ENCODE measurements at regions not wholly inside any gene's neighbourhood (a gene's known extent, or its start where the extent isn't known, plus 50 kb on each side); places are given as distances from the start of the nearest gene placed in this dataset.

DNA sequence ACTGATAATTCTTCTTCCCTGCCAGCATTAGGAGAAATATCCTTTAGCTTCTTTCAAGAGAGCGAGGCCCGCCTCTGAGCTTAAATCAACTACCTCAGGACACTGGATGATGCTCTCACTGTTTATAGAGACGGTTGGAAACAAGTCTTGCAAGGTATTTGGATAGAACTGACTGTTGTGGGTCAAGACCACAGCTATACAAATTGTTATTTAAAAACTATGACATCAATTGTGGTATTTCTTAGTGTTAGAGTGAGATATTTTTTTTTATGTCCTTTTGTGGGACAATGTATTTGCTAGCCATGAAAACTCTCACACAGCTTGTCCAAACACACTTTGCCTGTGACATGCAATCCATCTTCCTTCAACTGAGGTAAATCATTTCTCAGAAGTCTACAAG is 136.3 kb upstream of the PHACTR1 start:
- Histone ChIP-seq H3K36me3 (ENCODE audit: insufficient read depth, low read length) (no peaks in the 10 kb centered on the region), H3K4me2 (ENCODE audit: low read length) (no peak overlapping the region), H3K4me3 (ENCODE audit: low read depth, low read length, poor library complexity, severe bottlenecking) (no peak overlapping the region), H2AFZ (ENCODE audit: low read length) (no peak overlapping the region), H3K79me2 (ENCODE audit: insufficient read depth, low read depth, low read length) (no peaks in the 10 kb centered on the region), H3K4me1 (ENCODE audit: insufficient read depth, low read length, poor library complexity, severe bottlenecking) (no peaks in the 10 kb centered on the region), H3K9me3 (ENCODE audit: low read length) (no peaks in the 10 kb centered on the region), H3K27ac (ENCODE audit: low read depth, low read length, poor library complexity, severe bottlenecking) (no peak overlapping the region), H3K9me2 (ENCODE audit: insufficient read depth, low read length) (no peaks in the 10 kb centered on the region), H4K20me1 (ENCODE audit: insufficient read depth, low read length) (no peaks in the 10 kb centered on the region)
- POLR2A ChIA-PET = interaction anchor here (0.6 kb wide), 1 partner anchor 40 kb away, joined by 3 read pairs; no protein-coding TSS in a partner anchor
- intact Hi-C loops (cut with micrococcal nuclease; ENCODE audit: unreplicated experiment) = no loop called here
- no TSS peak for BruUV-seq (replicated peaks)
- DNase-seq (ENCODE audit: low spot score) = no peak
- no peak for TF ChIP-seq EZH2phosphoT487 (IDR thresholded peaks at IDR 0.05; ENCODE audit: borderline replicate concordance, low read depth, low read length)
- TF ChIP-seq, protein P1, sequence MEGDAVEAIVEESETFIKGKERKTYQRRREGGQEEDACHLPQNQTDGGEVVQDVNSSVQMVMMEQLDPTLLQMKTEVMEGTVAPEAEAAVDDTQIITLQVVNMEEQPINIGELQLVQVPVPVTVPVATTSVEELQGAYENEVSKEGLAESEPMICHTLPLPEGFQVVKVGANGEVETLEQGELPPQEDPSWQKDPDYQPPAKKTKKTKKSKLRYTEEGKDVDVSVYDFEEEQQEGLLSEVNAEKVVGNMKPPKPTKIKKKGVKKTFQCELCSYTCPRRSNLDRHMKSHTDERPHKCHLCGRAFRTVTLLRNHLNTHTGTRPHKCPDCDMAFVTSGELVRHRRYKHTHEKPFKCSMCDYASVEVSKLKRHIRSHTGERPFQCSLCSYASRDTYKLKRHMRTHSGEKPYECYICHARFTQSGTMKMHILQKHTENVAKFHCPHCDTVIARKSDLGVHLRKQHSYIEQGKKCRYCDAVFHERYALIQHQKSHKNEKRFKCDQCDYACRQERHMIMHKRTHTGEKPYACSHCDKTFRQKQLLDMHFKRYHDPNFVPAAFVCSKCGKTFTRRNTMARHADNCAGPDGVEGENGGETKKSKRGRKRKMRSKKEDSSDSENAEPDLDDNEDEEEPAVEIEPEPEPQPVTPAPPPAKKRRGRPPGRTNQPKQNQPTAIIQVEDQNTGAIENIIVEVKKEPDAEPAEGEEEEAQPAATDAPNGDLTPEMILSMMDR (conservative IDR thresholded peaks at IDR 0.05; ENCODE audit: low read length) = no peak
- CTCF ChIA-PET (ENCODE audit: unreplicated experiment) = no interaction called here

DNA sequence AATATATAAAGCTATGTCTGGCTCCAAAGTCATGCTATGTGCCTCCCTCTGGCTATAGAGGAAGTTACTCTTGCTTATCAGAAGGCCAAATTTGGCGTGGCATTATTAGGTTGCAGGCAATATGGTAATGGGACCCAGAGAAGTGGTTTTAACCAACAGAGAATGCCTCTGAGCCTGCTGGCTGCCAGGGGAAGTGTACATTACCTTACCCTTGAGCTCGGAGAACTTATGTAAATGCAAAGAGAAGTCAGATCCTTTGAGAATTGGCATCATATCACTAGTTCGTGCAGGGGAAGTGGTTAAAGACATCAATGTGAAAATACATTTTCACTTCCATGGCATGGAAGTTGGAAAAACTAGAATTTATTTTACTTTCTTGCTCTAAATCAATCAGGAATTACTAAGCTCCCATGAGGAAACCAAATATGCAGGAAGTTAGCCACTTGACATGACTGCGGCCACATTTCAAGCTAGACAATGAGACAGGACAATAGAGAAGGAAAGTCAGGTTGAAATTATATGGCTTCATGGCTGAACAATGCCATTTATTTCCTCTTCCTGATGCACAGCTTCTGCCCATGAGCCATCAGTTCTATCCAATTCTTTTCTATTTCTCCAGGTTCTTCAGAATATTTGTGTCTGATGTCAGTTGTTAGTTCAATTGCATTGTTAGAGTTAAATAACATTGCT is 134.0 kb upstream of the PHACTR1 start:
- Histone ChIP-seq H3K4me3 (ENCODE audit: low read depth, low read length, poor library complexity, severe bottlenecking) (no peak overlapping the region), H3K9me3 (ENCODE audit: low read length) (no peaks in the 10 kb centered on the region), H2AFZ (ENCODE audit: low read length) (no peak overlapping the region), H3K4me1 (ENCODE audit: insufficient read depth, low read length, poor library complexity, severe bottlenecking) (no peaks in the 10 kb centered on the region), H4K20me1 (ENCODE audit: insufficient read depth, low read length) (no peaks in the 10 kb centered on the region), H3K4me2 (ENCODE audit: low read length) (no peak overlapping the region), H3K36me3 (ENCODE audit: insufficient read depth, low read length) (no peaks in the 10 kb centered on the region), H3K27ac (ENCODE audit: low read depth, low read length, poor library complexity, severe bottlenecking) (no peak overlapping the region), H3K9me2 (ENCODE audit: insufficient read depth, low read length) (no peaks in the 10 kb centered on the region), H3K79me2 (ENCODE audit: insufficient read depth, low read depth, low read length) (no peaks in the 10 kb centered on the region)
- intact Hi-C loops (cut with micrococcal nuclease; ENCODE audit: unreplicated experiment) = no loop called here
- TF ChIP-seq, protein P1 (conservative IDR thresholded peaks at IDR 0.05; ENCODE audit: low read length) = no peak
- TF ChIP-seq EZH2phosphoT487 (IDR thresholded peaks at IDR 0.05; ENCODE audit: borderline replicate concordance, low read depth, low read length) = no peak
- DNase-seq (ENCODE audit: low spot score) = no peak
- no TSS peak for BruUV-seq (replicated peaks)
- POLR2A ChIA-PET = interaction anchor here (0.6 to 0.7 kb wide), 2 partner anchors 18 to 66 kb away, joined by 3 to 5 read pairs; no protein-coding TSS in a partner anchor
- CTCF ChIA-PET (ENCODE audit: unreplicated experiment) = no interaction called here

DNA sequence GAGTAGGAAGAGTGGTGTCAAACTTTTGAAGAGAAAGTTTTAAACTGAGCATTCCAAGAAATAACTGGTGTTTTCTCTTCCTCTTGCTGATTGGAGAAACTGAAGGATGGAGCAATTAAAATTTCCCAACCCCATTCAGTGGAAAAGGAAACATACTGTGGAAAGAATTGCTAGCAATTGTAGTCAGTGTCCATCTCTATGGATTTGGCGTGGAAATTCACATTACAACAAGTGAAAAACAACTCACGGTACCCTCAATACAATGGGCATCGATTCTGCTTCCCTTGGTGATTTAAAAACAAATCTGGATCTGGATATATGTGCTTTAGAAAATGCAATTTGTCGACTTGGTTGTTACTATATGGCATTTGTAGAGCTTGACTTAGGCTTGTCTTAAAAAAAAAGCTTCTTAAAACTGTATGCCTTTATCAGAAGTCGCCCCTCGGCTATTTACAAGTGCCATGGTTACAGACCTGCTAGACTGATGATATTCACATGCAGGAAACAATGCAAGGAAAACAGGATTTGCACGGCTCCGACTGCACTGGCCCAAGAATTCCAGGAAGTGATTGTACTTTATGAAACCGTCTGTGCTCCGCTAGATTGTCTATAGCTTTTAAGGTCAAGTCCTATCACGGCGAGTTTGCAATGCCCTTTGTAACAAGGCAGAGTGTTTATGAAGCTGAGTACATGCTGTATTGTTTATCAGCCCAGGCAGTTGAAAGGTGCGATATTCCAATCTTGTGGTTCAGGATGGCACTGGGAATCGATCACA is 131.7 kb upstream of the PHACTR1 start:
- H3K4me3 ChIP-seq (ENCODE audit: low read depth, low read length, poor library complexity, severe bottlenecking) = no peak overlapping the region
- H3K27ac ChIP-seq (ENCODE audit: low read depth, low read length, poor library complexity, severe bottlenecking) = no peak overlapping the region
- no peaks in the 10 kb centered on the region for H3K79me2 ChIP-seq (ENCODE audit: insufficient read depth, low read depth, low read length)
- H3K9me2 ChIP-seq (ENCODE audit: insufficient read depth, low read length) = no peaks in the 10 kb centered on the region
- H3K36me3 ChIP-seq (ENCODE audit: insufficient read depth, low read length) = no peaks in the 10 kb centered on the region
- BruUV-seq (replicated peaks) = no TSS peak
- intact Hi-C loops (cut with micrococcal nuclease; ENCODE audit: unreplicated experiment) = no loop called here
- H3K4me1 ChIP-seq (ENCODE audit: insufficient read depth, low read length, poor library complexity, severe bottlenecking) = peaks cover 5% of the 10 kb centered on the region
- TF ChIP-seq, protein P1 (conservative IDR thresholded peaks at IDR 0.05; ENCODE audit: low read length) = no peak
- TF ChIP-seq EZH2phosphoT487 (IDR thresholded peaks at IDR 0.05; ENCODE audit: borderline replicate concordance, low read depth, low read length) = no peak
- H3K9me3 ChIP-seq (ENCODE audit: low read length) = no peaks in the 10 kb centered on the region
- ChIA-PET CTCF (ENCODE audit: unreplicated experiment) (no interaction called here), POLR2A (interaction anchor here (0.6 kb wide), 1 partner anchor 337 kb away, joined by 4 read pairs; no protein-coding TSS in a partner anchor)
- no peaks in the 10 kb centered on the region for H4K20me1 ChIP-seq (ENCODE audit: insufficient read depth, low read length)
- no peak overlapping the region for H2AFZ ChIP-seq (ENCODE audit: low read length)
- H3K4me2 ChIP-seq (ENCODE audit: low read length) = no peak overlapping the region
- no peak for DNase-seq (ENCODE audit: low spot score)

Measured in OCI-LY7 (cell line).